Activated CD8-positive, alpha-beta memory T cell treated with anti-CD3 and anti-CD28 coated beads, Interleukin-2, amount 50 U/mL, for 1 hour (primary cell): ENCODE measurements at regions not wholly inside any gene's neighbourhood (a gene's known extent, or its start where the extent isn't known, plus 50 kb on each side); places are given as distances from the start of the nearest gene placed in this dataset.

Experiments used
- DNase-seq: peaks from one replicate; pipeline ENCODE4 v3.0.0-alpha.2; 2020; ENCODE audit errors: extremely low read depth

DNA sequence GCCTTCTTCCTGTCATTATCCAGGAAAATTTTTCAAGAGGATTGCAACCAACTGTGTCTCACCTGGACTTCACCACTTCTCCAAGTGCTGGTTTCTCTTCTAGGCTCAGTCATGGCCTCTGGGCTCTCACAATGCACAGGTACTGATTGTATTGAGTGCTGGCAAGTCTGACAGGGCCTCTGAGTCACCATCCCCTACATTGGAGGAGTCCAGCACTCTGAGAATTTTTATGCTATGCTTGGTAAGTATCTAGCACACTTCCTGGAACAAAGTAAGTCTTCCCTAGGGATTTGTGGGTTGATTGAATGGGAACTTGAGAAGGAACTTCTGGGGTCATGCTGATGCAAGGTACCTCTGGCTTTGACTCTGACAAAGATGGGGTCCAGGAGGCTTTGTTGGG is 147.2 kb upstream of the CELF4 start:
- DNase-seq, result no peak

- no peak for DNase-seq
Observed at GRCh38 chr18:37711766-37712505, 146.3 kb upstream of the CELF4 start.

GRCh38 chr18:37710726-37711125 is 145.1 kb upstream of the CELF4 start:
- no peak for DNase-seq

GRCh38 chr18:37709740-37710139 is 144.1 kb upstream of the CELF4 start:
- DNase-seq, result no peak

GRCh38 chr18:37705016-37705415 is 139.4 kb upstream of the CELF4 start:
- DNase-seq, result no peak

GRCh38 chr18:37702841-37703240 is 137.2 kb upstream of the CELF4 start:
- no peak for DNase-seq

- DNase-seq, result no peak
Observed at GRCh38 chr18:37701967-37702366, 136.4 kb upstream of the CELF4 start.

GRCh38 chr18:37698508-37699040 is 133.0 kb upstream of the CELF4 start:
- DNase-seq, result no peak

- DNase-seq, result no peak
Observed at GRCh38 chr18:37694516-37694915, 128.9 kb upstream of the CELF4 start.

DNA sequence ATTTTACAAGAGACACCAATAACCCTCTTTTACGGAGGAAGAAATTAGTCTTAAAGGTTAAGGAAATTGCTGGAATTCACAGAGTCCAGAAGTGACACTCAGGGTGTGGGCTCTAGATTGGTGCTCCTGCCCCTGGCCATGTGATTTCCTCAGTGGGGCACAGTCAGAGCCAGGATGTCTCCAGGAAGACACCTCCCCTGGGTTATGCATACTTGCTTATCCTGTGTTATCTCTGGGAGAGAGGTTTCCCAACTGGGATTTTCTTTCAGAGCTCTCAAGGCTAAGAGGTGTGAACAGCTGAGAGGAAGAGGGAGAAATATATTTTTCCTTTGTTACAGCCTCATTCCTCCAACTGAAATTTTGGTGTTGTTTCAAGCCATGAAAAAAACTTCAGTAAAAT is 125.6 kb upstream of the CELF4 start:
- DNase-seq, result no peak

DNA sequence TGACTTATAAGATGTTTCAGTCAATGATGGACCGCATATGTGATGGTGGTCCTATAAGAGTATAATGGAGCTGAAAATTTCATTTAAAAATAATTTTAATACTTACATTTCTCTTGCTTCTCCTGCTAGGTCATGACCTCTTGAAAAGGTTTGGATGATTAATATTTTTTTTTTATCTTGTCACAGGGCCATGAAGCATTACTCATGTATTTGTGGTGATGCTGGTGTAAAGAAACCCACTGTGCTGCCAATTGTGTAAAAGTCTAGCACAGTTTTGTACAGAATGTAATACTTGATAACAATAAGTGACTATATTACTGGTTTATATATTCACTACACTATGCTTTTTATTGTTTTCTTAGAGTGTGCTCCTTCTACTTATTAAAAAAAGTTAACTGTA is 124.2 kb upstream of the CELF4 start:
- DNase-seq, result no peak

GRCh38 chr18:37684590-37684989 is 119.0 kb upstream of the CELF4 start:
- DNase-seq, result no peak

DNA sequence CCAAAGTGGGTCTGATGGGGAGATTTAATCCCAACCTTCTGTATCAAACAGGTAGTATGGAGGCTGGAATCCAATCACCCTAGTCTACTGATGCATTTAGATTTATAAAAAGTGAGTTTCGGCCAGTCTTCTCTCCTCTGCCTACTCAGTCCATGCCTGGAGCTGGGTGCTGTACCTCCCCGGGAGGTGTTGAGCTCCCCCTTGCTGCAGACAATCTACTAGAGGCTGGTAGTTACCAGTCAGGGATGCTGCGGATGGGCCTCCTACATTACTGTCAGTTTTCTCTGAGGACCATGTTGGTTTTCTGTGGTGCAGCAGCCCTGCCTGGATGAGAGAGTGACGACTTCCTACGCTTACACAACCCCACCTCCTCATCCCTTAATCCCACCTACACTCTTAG is 118.6 kb upstream of the CELF4 start:
- DNase-seq, result no peak

- no peak for DNase-seq
Observed at GRCh38 chr18:37680911-37681310, 115.3 kb upstream of the CELF4 start.

DNA sequence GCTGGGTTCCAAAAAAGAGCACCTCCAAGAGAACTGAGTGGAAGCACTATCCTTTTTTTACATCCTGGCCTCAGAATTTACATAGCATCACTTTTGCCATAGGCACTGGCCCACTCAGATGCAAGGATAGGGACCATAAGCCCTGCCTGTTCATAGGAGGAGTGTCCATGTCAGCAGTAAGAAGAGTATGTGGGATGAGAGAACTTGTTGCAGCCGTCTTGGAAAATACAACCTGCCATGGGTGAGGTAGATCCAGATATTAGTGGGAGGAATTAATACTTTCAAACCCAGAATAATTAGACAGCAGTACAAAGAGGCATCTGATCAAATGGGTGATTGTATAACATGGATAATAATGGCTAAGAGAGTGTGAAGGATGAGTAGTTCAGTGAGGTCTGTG is 110.7 kb upstream of the CELF4 start:
- no peak for DNase-seq

DNA sequence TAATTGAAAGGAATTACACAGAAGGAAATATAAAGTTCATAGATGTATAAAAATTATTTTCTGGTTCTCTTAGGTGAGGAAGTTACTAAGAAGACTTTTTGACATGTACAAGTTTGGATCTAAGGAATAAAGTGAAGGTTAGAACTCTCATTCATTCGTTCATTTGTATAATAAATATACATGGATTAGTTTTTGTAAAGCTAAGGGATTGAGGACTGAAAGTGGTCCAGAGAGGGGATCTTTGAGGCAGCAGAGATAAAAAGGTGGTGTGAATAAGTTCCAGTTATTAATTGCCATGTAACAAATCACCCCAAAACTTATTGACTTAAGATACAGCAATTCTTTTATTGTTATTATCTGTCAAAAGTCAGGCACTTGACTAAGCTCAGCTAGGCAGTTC is 110.1 kb upstream of the CELF4 start:
- no peak for DNase-seq

- no peak for DNase-seq
Observed at GRCh38 chr18:37674570-37674969, 109.0 kb upstream of the CELF4 start.

- no peak for DNase-seq
Observed at GRCh38 chr18:37673671-37674070, 108.1 kb upstream of the CELF4 start.

DNA sequence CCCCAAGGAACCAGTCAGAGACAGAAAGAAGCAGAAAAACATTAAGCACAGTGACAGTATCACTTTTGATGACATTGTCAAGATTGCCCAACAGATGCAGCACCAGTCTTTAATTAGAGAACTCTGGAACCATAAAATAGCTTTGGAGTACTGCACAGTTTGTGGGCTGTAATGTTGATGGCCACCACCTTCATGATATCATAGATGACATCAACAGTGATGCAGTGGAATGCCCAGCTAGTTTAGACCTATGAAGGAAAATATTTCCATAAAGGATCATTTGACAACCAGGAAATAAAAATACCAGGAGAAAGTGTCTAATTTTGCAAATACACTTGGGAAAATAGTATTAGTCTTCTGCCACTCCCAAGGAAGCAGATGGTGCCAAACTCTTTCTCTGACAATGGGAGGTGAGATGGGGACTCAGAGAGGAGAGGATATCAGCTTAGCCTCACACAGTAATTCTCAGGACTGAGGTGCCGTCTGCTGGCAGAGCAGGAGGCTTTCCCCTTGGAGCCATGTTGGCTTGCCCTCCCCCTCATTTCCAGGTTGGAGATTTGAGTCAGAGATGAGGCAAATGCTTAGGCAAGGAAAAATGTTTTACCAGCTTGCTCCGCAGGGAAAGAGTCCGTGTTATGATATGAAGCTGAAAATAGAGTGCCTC is 107.5 kb upstream of the CELF4 start:
- no peak for DNase-seq

DNA sequence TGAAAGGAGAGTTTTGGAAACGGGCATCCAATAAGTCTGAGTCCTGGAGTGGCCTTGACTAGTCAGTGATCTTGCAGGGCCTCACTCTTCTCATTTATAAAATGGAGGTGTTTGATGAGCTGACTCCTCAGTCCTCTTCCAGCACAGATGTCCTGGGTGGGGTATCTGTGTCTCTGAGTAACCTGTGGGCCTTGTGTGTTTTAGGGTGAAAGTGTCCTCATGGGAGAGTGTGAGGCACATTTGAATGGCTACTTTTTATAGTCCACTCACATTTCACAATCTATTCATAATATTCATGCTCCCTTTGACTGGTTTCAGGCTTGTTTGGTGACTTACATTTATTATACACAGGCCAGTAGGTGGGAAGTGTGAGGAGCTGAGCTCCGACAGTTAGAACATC is 106.4 kb upstream of the CELF4 start:
- no peak for DNase-seq

GRCh38 chr18:37671530-37671929 is 105.9 kb upstream of the CELF4 start:
- DNase-seq, result no peak

DNA sequence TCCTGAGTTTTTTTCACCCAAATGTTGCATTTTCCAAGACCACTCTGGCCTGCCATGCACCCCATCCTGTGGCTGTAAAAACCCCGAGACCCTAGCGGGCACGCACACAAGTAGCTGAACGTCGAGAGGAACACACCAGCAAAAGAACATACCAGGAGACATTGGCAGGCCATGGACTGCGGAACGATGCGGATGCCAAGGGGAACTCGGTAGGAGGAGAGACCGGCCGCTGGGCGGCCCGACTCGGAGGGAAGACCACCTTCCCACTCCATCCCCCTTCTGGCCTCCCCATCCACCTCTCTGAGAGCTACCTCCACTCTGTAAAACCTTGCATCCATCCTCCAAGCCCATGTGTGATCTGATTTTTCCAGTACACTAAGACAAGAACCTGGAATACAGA is 105.5 kb upstream of the CELF4 start:
- DNase-seq, result no peak

- no peak for DNase-seq
Observed at GRCh38 chr18:37669991-37670534, 104.5 kb upstream of the CELF4 start.
